DMS 273 (cell line): ENCODE measurements at regions not wholly inside any gene's neighbourhood (a gene's known extent, or its start where the extent isn't known, plus 50 kb on each side); places are given as distances from the start of the nearest gene placed in this dataset.

Source experiments
- DNase-seq: peaks from one replicate; lab custom pipeline; 2025; ENCODE audit not compliant: unreplicated experiment; lab: John Stamatoyannopoulos, UW

DNA sequence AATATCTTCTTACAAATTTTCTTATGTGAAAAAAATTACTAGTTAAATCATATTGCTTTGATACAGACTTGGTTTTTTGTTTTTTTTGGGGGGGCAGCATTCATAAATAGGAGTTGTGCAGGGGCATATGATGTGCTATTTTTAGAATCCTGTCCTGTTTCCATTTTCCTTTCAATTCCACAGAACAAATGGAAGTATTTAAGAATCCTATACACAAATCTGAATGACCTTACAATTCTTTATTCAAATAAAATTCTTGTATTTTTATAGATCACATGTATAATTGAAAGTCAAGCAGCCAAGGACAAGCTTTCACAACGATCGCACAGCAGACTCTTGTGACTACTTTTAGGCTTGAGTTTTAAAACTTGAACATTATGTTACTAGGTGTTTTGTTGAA is 523.9 kb downstream of the ANKRD50 start:
- DNase-seq, result no peak

DNA sequence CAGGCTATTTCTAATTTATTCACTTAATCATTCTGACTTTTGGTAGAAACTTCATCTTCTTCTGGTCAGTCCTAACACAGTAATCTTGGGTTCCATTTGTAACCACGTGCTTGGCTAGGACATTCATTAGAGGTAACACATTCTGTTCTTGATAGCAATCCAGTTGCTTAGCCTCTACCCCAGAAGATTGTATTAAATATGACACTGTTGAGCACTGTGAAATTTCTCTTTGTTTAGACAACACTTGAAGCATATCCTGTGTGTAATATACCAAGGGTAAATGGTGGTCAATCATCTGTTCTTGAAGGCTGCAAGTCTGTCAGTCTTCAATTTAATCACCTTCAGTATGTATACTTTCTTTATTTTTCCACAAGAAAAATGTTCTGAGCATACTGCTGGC is 523.0 kb downstream of the ANKRD50 start:
- DNase-seq, result no peak

DNA sequence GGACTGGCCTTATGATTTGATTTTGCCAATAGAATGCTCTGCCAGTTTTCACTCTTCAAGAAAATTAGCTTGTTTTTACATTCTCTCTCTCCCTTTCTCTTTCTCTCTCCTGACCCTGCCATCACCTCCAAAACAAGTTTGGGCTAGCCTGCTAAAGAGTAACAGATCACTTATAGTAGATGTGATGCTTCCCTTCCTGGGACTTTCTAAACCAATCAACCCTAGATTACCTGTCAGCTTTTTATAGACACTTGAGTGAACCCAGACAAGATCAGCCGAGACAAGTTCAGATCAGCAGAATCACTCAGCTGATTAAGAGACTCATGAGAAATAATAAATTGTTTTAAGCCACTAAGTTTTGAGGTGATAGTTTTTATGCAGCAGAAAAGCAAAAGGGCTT is 521.2 kb downstream of the ANKRD50 start:
- DNase-seq, result no peak

DNA sequence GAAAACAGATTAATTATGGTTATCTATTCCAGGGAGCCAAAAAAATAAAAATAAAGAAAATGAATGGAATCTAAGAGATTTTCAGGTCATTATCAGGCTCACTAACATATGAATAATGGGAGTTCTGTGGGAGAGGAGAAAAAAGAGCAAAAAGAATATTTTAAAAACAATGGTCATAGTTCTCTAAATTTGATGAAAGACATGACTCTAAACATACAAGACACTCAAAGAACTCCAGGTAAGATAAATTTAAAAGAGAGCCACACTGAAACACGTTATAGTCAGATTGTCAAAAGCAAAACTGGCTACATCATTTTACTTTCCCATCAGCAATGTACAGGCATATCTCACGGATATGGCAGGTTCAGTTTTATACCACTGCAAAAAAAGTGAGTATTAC is 520.0 kb downstream of the ANKRD50 start:
- no peak for DNase-seq

DNA sequence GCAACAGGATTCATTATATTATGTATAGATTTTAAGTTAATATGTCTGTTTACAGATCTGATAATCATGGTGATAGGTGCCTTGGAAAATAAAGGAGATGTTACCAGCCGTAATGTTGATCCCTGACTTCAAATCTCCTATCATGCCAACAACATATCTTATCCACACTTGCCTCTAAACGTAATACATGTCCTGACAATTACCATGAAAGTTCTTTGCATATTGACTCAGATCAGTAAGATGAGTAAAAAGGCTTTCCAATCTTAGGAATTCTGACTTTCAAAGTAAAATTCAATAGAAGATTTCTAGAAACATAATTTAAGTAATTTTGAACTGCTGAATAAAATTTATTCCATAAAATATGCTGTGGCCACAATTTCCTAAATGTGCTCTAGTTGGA is 513.3 kb downstream of the ANKRD50 start:
- DNase-seq, result no peak

DNA sequence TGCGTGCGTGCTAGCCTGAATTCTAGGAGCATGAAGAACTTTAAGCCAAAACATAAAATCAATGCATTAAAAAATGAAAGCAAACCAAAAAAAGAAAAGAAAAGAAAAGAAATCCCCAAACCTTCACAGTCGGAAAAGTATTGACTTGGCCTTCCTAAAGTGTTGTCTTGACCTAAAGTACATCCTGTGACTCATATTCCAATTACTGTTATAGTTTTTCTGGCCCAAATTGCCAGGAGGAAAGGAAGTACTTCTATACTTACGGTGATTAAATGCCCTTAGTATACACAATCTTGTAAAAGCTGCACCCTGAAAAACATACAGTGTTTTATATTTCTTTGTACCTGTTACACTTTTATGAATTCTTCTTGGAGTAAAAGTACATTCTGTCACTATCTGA is 512.8 kb downstream of the ANKRD50 start:
- no peak for DNase-seq

DNA sequence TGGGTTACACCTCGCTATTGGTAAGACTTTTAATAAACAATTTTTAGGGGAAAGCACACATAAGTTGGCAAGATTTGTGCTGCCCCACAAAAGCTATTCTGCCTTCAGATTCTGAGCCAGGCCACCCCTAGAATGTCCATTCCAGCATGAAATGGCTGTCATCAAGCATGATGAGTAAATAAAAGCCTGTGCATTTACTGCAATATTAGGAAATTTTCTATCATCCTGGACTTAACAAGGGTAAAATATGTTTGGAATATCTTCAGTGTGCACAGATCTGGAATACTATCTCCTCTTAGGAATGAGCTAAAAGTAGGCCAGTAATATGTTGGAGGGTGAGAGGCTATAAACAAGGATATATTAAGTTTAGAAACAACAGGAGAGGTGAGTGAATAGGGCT is 510.9 kb downstream of the ANKRD50 start:
- DNase-seq, result no peak

DNA sequence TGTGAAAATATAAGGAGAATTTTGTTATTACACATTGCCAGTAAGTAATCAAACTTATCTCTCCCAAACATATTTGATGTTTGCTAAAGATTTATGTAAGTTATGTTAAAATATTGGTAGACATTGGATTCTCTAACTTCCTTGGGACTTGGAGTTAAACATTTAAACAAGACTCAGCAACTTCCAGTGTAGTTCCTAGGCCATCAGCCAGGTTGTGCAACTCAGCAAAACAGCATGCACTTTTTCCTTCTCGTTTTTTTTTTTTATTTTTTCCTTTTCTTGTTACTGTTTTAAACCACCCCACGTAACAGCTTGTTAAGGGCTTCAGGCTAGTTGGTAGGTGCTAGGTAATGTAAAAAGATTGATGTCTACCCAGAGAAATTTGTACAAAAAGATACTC is 510.4 kb downstream of the ANKRD50 start:
- DNase-seq, result no peak

DNA sequence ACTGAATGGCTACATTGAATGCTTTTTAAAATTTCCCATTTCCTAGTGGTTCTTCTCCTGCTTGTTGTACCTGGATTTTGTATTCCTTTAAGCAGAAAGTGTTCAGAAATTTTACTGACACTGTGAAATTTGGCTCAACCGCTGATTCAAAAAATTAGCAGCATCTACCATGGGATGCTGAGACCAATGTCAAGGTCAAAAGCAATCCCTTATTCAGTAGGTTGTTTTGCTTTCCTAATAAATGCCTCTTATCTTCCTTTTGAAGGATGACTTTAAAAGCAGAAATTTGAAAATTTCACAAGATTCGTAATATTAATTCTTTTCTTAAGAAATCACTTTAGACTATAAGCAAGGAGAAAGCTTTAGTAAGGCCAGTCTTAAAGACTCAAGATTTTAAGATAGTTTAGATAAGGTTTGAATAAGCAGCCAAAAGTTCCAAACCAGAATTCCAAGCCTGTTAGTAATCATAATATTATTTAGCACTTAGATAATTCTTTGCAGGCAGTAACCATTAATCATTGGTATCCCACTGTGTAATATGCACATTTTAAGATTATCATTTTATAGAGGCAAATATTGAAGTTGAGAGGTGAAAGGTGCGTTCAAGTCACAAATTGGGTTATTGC is 508.8 kb downstream of the ANKRD50 start:
- DNase-seq, result no peak

DNA sequence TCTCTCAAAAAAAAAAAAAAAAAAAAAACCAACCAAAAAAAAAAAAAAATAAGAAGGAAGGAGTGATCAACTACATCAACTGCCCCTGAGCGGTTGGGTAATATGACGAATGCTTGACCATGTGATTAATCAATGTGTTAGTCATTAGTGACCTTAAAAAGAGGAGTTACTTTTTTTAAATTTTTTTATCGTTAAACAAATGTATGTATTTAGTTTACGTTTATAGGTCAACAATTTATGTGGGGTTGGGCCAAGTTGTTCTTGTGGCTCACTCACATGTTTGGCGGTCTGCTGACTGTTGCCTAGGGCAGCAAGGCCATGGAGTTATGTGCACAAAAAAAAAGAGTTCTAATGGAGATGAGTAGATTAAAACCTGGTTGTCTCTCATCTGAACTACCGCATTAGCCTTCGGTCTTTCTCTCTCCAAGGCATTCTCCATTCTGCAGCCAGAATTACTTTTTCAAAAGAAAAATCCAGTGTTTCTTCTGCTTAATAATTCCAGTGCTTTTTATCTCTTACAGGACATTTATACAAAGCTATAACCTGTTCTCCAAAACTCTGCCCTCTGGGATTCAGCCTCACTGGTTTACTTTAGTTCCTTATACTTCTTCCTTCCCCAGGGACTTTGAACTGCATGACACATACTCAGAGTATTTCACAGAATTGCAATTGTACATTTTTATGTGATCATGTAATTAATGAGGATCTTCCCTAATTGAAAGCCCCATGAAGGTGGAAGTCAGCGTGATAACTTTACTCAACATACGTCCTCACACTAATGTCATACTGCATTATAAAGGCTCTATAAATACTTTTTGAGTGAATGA is 505.5 kb downstream of the ANKRD50 start:
- DNase-seq, result no peak

DNA sequence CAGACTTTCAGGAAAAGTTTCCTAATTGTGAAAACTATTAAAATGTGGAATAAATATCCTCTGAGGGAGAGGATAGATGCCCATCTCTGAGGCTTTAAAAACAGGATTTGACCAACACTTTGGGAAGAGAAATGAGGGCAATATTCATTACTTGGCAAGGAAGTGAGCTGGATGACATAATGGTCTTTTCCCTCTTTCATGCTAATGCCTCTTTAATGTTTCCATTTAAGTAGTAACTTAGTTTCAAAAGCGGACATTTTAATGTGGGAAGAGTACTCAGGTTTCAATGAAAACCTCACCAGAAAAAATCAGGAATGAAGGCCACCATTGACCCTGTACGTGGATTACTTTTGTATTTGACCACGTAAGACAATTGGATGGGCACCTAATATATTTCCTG is 503.3 kb downstream of the ANKRD50 start:
- no peak for DNase-seq

DNA sequence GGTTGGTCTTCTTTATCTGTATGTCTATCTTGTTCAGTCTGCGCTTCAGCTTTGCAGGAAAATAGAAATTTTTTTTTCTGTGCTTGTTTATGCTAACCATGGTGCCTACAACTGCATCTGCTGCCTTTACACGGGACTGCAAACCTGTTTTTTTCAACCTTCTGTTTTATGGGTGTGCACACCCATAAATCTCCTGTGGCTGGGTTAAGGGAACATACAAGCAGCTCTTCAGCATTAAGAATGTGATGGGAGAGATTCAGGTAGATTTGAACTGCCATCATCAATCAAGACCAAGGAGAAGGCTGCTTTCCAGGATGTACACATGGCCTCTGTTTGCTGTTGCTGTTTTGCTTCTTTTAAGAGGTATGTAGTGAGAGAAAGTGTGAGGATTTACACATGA is 502.9 kb downstream of the ANKRD50 start:
- no peak for DNase-seq

DNA sequence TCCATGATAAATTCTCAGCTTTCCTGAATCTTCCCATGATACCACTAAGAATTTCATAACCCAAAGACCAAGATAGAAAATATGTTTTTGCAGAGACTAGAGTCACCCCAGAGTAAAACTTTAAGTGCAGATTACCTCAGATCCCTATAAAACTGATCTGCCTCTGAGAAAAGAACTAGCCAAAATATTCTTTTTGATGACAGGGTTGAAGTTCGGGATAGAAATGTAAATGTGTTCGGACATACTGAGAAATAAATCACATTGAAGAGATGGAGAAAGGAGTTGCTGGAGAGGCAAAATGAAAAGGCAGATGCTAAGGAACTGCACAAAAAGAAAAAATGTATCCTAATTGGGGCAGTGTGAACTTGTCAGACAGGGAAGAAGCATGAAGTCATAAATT is 501.8 kb downstream of the ANKRD50 start:
- DNase-seq, result no peak

DNA sequence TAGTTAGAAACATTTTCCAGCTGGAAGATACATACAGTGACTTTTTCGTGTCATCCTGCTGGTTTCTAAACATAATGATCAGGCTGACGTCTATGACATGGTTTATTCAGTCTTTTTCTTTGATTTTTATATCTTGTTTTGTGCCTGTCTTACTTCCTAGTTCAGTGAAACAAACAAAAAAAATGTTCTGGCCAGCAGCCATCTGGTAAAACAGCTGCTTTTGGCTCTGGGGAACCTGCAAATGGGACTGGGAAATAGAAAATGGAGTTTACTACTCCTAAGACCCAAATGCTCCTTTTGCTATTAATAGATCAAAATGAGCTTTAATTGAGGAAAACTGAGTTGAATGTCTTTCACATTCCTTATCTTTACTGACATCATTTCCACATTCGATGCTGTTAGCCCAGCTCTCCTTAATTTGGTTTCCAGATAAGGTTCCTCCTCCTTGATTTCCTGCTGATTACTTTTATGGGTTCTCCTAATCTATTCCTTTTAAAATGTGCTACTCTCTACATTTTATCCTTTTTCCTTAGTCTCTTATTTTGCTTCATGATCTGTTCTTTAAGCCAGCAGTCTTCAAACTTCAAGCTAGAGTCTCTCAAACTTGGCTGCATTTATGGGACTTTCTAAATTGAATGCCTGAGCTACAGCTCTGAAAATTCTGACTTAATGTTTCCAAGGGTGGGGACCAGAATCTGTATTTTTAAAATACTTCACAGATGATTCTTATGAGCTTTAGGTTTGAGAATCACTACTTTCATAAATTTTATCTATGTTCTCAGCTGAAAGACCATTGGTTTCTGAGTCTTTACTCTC is 499.5 kb downstream of the ANKRD50 start:
- DNase-seq, result peak; percentile 16

DNA sequence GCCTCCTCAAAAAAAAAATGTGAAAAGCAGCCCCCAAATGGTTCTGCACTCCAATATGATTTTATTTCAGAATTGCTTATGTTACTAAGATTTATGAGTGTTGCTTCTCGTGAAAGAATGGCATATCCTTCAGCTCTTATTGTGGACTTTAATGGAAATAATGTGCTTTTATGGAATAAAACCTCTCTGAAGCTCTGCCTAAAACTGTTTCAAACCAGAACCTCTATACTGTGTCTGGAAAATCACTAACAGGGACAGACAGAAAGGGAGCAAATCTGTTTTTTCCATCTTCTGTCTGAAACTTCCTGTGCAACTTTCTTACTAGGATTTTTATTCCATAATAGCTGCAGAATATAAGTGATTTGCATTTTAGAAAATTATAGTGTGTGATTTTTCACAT is 493.1 kb downstream of the ANKRD50 start:
- DNase-seq, result no peak

DNA sequence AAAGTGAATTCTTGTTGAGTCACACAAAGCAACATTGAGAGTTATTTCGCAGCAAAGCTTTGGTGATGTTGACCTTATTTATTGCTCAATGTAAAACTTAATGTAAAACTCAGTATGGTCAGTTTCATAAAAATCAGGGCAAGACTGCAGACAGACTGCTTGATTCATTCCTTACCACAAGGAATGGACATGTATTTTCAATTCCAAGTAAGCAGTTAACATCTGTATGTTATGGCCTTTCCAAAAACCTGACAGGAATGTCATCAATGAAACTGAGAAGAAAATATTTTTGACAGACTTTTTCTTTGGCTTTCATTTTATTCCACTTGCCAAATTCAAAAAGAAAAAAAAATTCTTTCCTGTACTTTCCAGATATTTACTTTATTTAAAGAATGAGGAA is 488.3 kb downstream of the ANKRD50 start:
- no peak for DNase-seq

DNA sequence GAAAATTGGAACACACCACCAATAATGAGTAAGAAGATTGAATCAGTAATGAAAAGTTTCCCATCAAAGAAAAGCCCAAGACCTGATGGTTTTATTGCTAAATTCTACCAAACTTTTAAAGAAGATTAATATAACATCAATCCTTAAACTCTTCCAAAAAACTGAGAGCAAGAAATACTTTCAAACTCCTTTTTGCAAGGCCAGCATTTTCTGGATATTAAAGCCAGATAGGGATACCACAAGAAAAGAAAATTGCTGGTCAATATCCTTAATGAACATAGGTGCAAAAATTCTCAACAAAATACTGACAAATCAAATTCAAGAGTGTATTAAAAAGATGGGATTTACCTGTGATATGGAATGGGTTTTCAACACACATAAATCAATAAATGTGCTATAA is 484.6 kb downstream of the ANKRD50 start:
- DNase-seq, result no peak

DNA sequence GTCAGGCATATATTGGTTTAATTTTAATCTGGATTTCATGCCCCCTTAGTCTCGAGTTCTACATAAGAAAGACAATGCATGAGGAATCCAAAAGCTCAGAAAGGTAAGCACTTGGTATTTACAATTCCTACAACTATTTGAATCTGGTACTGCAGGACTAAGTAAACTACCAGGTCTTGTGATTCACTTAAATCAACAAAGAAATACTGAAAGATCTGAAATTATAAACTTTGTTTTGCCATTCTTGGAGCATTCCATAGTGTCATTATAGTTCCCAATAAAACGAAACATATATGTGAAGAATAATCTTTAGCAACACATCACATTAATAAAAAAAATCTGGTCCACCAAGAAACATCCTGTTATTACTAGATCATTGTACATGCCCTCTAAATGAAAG is 482.3 kb downstream of the ANKRD50 start:
- DNase-seq, result no peak

DNA sequence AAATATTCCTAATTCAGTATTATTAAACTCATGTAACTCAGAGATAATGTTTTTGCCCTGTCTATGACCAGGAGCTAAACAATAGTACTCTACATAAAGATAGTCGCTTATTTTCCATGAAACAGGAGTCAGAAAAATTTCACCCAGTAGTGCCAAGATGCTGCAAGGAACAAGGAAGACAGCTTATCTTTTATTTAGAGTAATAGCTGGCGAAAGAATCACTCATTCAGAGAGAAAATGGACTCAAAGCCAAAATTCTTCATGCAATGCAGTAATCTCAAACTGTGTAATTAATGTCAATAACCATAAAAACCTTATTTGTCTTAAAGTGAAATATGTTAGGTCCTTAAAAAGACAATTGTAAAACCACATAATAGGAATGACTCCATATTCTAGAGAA is 477.8 kb downstream of the ANKRD50 start:
- DNase-seq, result no peak

DNA sequence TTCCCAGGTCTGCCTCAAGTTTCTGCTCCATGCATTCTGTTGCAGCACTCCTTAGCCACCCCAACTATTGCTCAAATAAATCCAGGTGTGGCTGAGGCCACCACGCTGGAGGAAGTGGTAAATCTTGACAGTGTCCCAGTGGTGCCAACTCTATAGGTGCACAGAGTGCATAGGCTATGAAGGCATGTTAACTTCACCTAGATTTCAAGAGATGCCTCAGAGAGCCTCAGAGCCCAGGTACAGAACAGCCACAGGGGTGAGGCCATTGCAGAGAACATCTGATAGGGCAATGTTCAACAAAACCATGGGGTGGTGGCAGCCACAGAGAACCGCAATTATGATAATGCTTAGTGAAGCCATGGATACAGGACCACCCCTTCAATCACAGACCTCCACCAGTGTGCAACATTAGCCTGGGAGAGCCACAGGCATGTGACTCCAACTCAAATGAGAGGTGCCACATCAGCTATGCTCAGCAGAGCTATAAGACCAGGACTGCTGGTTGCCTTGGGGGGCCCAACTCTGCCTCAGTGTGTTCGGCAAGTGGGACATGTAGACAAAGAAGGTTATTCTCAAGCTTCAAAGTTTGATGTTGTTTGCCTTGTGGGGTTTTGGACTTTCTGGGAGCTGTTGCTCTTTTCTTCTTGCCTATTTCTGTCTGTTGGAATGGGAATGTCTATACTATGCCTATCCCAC is 468.7 kb downstream of the ANKRD50 start:
- DNase-seq, result no peak

DNA sequence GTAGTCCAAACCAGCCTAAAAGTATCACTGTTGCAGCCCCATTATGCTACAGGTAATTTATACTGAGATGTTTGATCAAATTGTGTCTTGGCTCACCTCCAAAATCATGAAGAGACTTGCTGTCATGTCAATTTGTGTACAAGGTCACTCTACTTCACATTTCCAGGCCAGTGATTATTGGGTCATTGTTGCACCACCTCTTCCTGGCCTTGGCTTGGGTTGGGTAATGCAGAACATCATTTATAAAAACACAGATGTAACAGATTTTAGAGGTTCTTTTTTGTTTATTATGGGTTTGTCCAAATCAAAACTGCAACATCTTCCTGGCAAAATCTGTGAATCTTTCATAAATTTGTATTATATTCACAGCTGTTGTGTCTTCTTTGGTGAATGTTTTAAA is 459.5 kb downstream of the ANKRD50 start:
- DNase-seq, result no peak
